ENCODE measurements at regions not wholly inside any gene's neighbourhood (a gene's known extent, or its start where the extent isn't known, plus 50 kb on each side); places are given as distances from the start of the nearest gene placed in this dataset.

- Histone ChIP-seq H3K4me3 (ENCODE audit: low read depth in 1 of 2, low read length in 1 of 2) (no peak overlapping the region), H3K4me1 (ENCODE audit: control insufficient read depth in 1 of 2, insufficient read depth in 1 of 2, low read depth in 1 of 2, low read length in 1 of 2) (no peaks in the 10 kb centered on the region), H3K36me3 (no peaks in the 10 kb centered on the region), H3K27ac (no peak overlapping the region), H3K27me3 (no peaks in the 10 kb centered on the region), H3K9me3 (no peaks in the 10 kb centered on the region)
- TF ChIP-seq CTCF (IDR thresholded peaks at IDR 0.05) = no peak
These were observed 377.3 kb upstream of the SULF2 start for GRCh38 chr20:48162621-48163020.

GRCh38 chr20:48159145-48160008 is 374.1 kb upstream of the SULF2 start:
- H3K4me3 ChIP-seq (ENCODE audit: low read depth in 1 of 2, low read length in 1 of 2) = no peak overlapping the region
- H3K27ac ChIP-seq = no peak overlapping the region
- TF ChIP-seq CTCF (IDR thresholded peaks at IDR 0.05) = no peak

GRCh38 chr20:48158014-48158413 is 372.7 kb upstream of the SULF2 start:
- Histone ChIP-seq H3K4me3 (ENCODE audit: low read depth in 1 of 2, low read length in 1 of 2) (no peak overlapping the region), H3K4me1 (ENCODE audit: control insufficient read depth in 1 of 2, insufficient read depth in 1 of 2, low read depth in 1 of 2, low read length in 1 of 2) (no peaks in the 10 kb centered on the region), H3K27ac (no peak overlapping the region), H3K36me3 (no peaks in the 10 kb centered on the region), H3K9me3 (no peaks in the 10 kb centered on the region), H3K27me3 (no peaks in the 10 kb centered on the region)
- no peak for TF ChIP-seq CTCF (IDR thresholded peaks at IDR 0.05)

More at GRCh38 chr20:48159145-48160008, 374.1 kb upstream of the SULF2 start:
- Histone ChIP-seq H3K36me3 (no peaks in the 10 kb centered on the region), H3K4me1 (ENCODE audit: control insufficient read depth in 1 of 2, insufficient read depth in 1 of 2, low read depth in 1 of 2, low read length in 1 of 2) (no peaks in the 10 kb centered on the region), H3K9me3 (no peaks in the 10 kb centered on the region), H3K27me3 (no peaks in the 10 kb centered on the region)

GRCh38 chr20:48156951-48157700 is 371.8 kb upstream of the SULF2 start:
- H3K27me3 ChIP-seq = no peaks in the 10 kb centered on the region
- H3K9me3 ChIP-seq = no peaks in the 10 kb centered on the region
- H3K4me1 ChIP-seq (ENCODE audit: control insufficient read depth in 1 of 2, insufficient read depth in 1 of 2, low read depth in 1 of 2, low read length in 1 of 2) = no peaks in the 10 kb centered on the region
- TF ChIP-seq CTCF (IDR thresholded peaks at IDR 0.05) = no peak
- no peaks in the 10 kb centered on the region for H3K36me3 ChIP-seq
- no peak overlapping the region for H3K4me3 ChIP-seq (ENCODE audit: low read depth in 1 of 2, low read length in 1 of 2)
- H3K27ac ChIP-seq = no peak overlapping the region

GRCh38 chr20:48156521-48156920 is 371.2 kb upstream of the SULF2 start:
- Histone ChIP-seq H3K9me3 (no peaks in the 10 kb centered on the region), H3K4me1 (ENCODE audit: control insufficient read depth in 1 of 2, insufficient read depth in 1 of 2, low read depth in 1 of 2, low read length in 1 of 2) (no peaks in the 10 kb centered on the region), H3K27ac (no peak overlapping the region), H3K27me3 (no peaks in the 10 kb centered on the region), H3K4me3 (ENCODE audit: low read depth in 1 of 2, low read length in 1 of 2) (no peak overlapping the region), H3K36me3 (no peaks in the 10 kb centered on the region)
- TF ChIP-seq CTCF (IDR thresholded peaks at IDR 0.05) = no peak
